DND-41 (cell line): ENCODE measurements at regions not wholly inside any gene's neighbourhood (a gene's known extent, or its start where the extent isn't known, plus 50 kb on each side); places are given as distances from the start of the nearest gene placed in this dataset.

ENCODE experiments used
- EZH2 ChIP-seq: IDR thresholded peaks from 3 replicates; pipeline ENCODE4 v1.6.1; 2012; ENCODE audit warnings: borderline replicate concordance, low read depth, mild to moderate bottlenecking, moderate library complexity, low read length, inconsistent platforms; ENCODE audit not compliant: severe bottlenecking
- TF ChIP-seq, protein P1 (sequence below): IDR thresholded peaks from 2 replicates; pipeline ENCODE4 v1.5.1; 2012; ENCODE audit warnings: borderline replicate concordance, low read length, moderate library complexity, mild to moderate bottlenecking; ENCODE audit not compliant: poor library complexity, severe bottlenecking; ENCODE audit errors: extremely low read depth

DNA sequence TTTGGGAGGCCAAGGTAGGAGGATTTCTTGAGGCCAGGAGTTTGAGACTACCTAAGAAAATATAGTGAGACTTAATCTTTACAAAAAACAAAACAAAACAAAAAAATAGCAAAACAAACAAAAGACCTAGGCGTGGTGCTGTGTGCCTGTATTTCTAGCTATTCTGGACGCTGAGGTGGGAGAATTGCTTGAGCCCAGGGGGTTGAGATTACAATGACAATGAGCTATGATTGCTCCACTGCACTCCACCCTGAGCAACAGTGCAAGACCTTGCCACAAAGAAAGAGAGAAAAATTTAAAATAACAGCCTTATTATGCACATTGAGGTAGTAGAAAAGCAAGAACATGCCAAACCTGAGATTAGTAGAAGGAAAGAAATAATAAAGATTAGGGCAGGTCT, 657.7 kb downstream of the PDHA2 start:
- TF ChIP-seq, protein P1, sequence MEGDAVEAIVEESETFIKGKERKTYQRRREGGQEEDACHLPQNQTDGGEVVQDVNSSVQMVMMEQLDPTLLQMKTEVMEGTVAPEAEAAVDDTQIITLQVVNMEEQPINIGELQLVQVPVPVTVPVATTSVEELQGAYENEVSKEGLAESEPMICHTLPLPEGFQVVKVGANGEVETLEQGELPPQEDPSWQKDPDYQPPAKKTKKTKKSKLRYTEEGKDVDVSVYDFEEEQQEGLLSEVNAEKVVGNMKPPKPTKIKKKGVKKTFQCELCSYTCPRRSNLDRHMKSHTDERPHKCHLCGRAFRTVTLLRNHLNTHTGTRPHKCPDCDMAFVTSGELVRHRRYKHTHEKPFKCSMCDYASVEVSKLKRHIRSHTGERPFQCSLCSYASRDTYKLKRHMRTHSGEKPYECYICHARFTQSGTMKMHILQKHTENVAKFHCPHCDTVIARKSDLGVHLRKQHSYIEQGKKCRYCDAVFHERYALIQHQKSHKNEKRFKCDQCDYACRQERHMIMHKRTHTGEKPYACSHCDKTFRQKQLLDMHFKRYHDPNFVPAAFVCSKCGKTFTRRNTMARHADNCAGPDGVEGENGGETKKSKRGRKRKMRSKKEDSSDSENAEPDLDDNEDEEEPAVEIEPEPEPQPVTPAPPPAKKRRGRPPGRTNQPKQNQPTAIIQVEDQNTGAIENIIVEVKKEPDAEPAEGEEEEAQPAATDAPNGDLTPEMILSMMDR: no peak
- TF ChIP-seq EZH2: no peak
